IMR-90 (cell line): ENCODE measurements at regions not wholly inside any gene's neighbourhood (a gene's known extent, or its start where the extent isn't known, plus 50 kb on each side); places are given as distances from the start of the nearest gene placed in this dataset.

Source experiments
- ATAC-seq: fragments of 200-7000 bp; cut with Tn5 transposase; 2 replicates; pipeline ENCODE4 v1.9.1; 2020; ENCODE audit warnings: low read depth, mild to moderate bottlenecking, moderate library complexity
- BruUV-seq: library from RNA; stranded (reverse); fragments of 400-500 nt; replicated peaks from 2 replicates; lab custom pipeline; 2021; lab: Mats Ljungman, UMichigan
- CTCF ChIA-PET: fragments of 300-600 bp; formaldehyde crosslinking; extraction: SDS; loops from one replicate; lab custom pipeline; 2021; ENCODE audit warnings: antibody characterized with exemption; lab: Yijun Ruan, JAX
- POLR2A ChIA-PET: fragments of 300-600 bp; sonication (Branson Sonifier 250); formaldehyde crosslinking; loops from one replicate; lab custom pipeline; 2022; ENCODE audit warnings: antibody characterized with exemption; ENCODE audit not compliant: unreplicated experiment; lab: Charles Lee
- DNase-seq: peaks from one replicate; pipeline ENCODE4 v3.0.0; 2013
- H2AFZ ChIP-seq: replicated peaks from 2 replicates; pipeline ENCODE3; 2013; ENCODE audit warnings: low read length, mild to moderate bottlenecking; ENCODE audit not compliant: poor library complexity
- H2AK5ac ChIP-seq: 2 replicates; pipeline ENCODE4 v1.6.1; 2013; ENCODE audit warnings: low read depth, low read length, inconsistent platforms
- H2AK9ac ChIP-seq: replicated peaks from 2 replicates; pipeline ENCODE3; 2013; ENCODE audit warnings: mild to moderate bottlenecking, low read depth, low read length, moderate library complexity; ENCODE audit not compliant: poor library complexity
- H2BK120ac ChIP-seq: 2 replicates; pipeline ENCODE4 v1.6.1; 2013; ENCODE audit warnings: low read depth, low read length, inconsistent platforms
- H2BK15ac ChIP-seq: 3 replicates; pipeline ENCODE4 v1.6.1; 2013; ENCODE audit warnings: low read depth, low read length, inconsistent platforms
- H2BK20ac ChIP-seq: 2 replicates; pipeline ENCODE4 v1.6.1; 2013; ENCODE audit warnings: low read depth, mild to moderate bottlenecking, inconsistent platforms, low read length, moderate library complexity
- H2BK5ac ChIP-seq: 2 replicates; pipeline ENCODE4 v1.6.1; 2013; ENCODE audit warnings: mild to moderate bottlenecking, low read depth, low read length, inconsistent platforms; ENCODE audit not compliant: poor library complexity, severe bottlenecking
- H3K14ac ChIP-seq: replicated peaks from 2 replicates; pipeline ENCODE4 v1.6.1; 2013; ENCODE audit warnings: low read depth, low read length, inconsistent platforms
- H3K18ac ChIP-seq: 2 replicates; pipeline ENCODE4 v1.6.1; 2013; ENCODE audit warnings: low read depth, low read length, control low read depth
- H3K23ac ChIP-seq: 2 replicates; pipeline ENCODE4 v1.6.1; 2013; ENCODE audit warnings: low read depth, low read length, inconsistent platforms
- H3K27ac ChIP-seq: 2 replicates; pipeline ENCODE4 v1.5.1; 2013; ENCODE audit warnings: mild to moderate bottlenecking, control low read depth, low read length; ENCODE audit not compliant: insufficient read depth
- H3K27me3 ChIP-seq: 2 replicates; pipeline ENCODE4 v1.6.1; 2013; ENCODE audit warnings: low read length; ENCODE audit not compliant: control insufficient read depth, insufficient read depth
- H3K36me3 ChIP-seq: 2 replicates; pipeline ENCODE4 v1.6.1; 2013; ENCODE audit warnings: low read length, mixed read lengths; ENCODE audit not compliant: control insufficient read depth, insufficient read depth
- H3K4ac ChIP-seq: 2 replicates; pipeline ENCODE4 v1.6.1; 2013; ENCODE audit warnings: low read depth, low read length, inconsistent platforms
- H3K4me1 ChIP-seq: 2 replicates; pipeline ENCODE4 v1.6.1; 2013; ENCODE audit warnings: low read length, mixed read lengths; ENCODE audit not compliant: control insufficient read depth, insufficient read depth
- H3K4me2 ChIP-seq: 2 replicates; pipeline ENCODE4 v1.6.1; 2013; ENCODE audit warnings: low read depth, mild to moderate bottlenecking, control low read depth, low read length, moderate library complexity
- H3K4me3 ChIP-seq: 2 replicates; pipeline ENCODE4 v1.5.1; 2013; ENCODE audit warnings: low read depth, mild to moderate bottlenecking, control low read depth, low read length, moderate library complexity; ENCODE audit not compliant: insufficient read depth
- H3K56ac ChIP-seq: 2 replicates; pipeline ENCODE4 v1.6.1; 2013; ENCODE audit warnings: low read length, inconsistent platforms; ENCODE audit not compliant: insufficient read depth; ENCODE audit errors: extremely low read depth
- H3K79me1 ChIP-seq, 2 experiments: 2 replicates each; pipeline ENCODE4 v1.6.1; 2013; ENCODE audit warnings: low read length in 2 of 2, inconsistent platforms in 1 of 2, low read depth in 1 of 2
- H3K9ac ChIP-seq: 2 replicates; pipeline ENCODE4 v1.6.1; 2013; ENCODE audit warnings: low read depth, low read length, control low read depth
- H3K9me1 ChIP-seq: 2 replicates; pipeline ENCODE4 v1.6.1; 2013; ENCODE audit warnings: low read length, inconsistent platforms; ENCODE audit not compliant: insufficient read depth
- H3K9me3 ChIP-seq: 2 replicates; pipeline ENCODE4 v1.6.1; 2013; ENCODE audit warnings: low read length; ENCODE audit not compliant: control insufficient read depth, insufficient read depth
- H4K20me1 ChIP-seq: 2 replicates; pipeline ENCODE4 v1.6.1; 2013; ENCODE audit warnings: low read length, inconsistent platforms; ENCODE audit not compliant: insufficient read depth
- H4K5ac ChIP-seq: 2 replicates; pipeline ENCODE4 v1.6.1; 2013; ENCODE audit warnings: mild to moderate bottlenecking, low read depth, low read length, control low read depth
- H4K8ac ChIP-seq, 2 experiments: 2 replicates each; pipeline ENCODE4 v1.6.1; 2013; ENCODE audit warnings: low read depth in 2 of 2, low read length in 2 of 2, control low read depth in 1 of 2, inconsistent platforms in 1 of 2
- H4K91ac ChIP-seq: 2 replicates; pipeline ENCODE4 v1.6.1; 2013; ENCODE audit warnings: low read depth, low read length, inconsistent platforms; ENCODE audit not compliant: insufficient read depth
- CHD1 ChIP-seq: IDR thresholded peaks from 2 replicates; pipeline ENCODE4 v1.6.1; 2012; ENCODE audit warnings: low read depth, low read length, improper control_type of control experiment
- FOS ChIP-seq: fragments of 150-350 bp; IDR thresholded peaks from 2 replicates; pipeline ENCODE4 v1.6.1; 2016; ENCODE audit warnings: low read depth, low read length
- MAFK ChIP-seq: IDR thresholded peaks from 2 replicates; pipeline ENCODE4 v1.6.1; 2012; ENCODE audit warnings: low read depth, low read length, improper control_type of control experiment
- MAZ ChIP-seq: IDR thresholded peaks from 2 replicates; pipeline ENCODE4 v1.6.1; 2012; ENCODE audit warnings: low read depth, mild to moderate bottlenecking, low read length, improper control_type of control experiment, moderate library complexity, borderline replicate concordance
- MXI1 ChIP-seq: IDR thresholded peaks from 2 replicates; pipeline ENCODE4 v1.6.1; 2012; ENCODE audit warnings: low read depth, mild to moderate bottlenecking, low read length, moderate library complexity, borderline replicate concordance
- RCOR1 ChIP-seq: IDR thresholded peaks from 2 replicates; pipeline ENCODE4 v1.6.1; 2012; ENCODE audit warnings: mild to moderate bottlenecking, low read length, improper control_type of control experiment; ENCODE audit not compliant: insufficient replicate concordance
- RFX5 ChIP-seq: IDR thresholded peaks from 2 replicates; pipeline ENCODE4 v1.8.0; 2012; ENCODE audit warnings: low read depth, mild to moderate bottlenecking, low read length, moderate library complexity
- WGBS, 2 experiments: methylation state at CpG; one replicate each; pipeline versions ENCODE4 v1.1.5 to v1.1.7; 2013; ENCODE audit warnings: missing lambda C conversion rate in 2 of 2; ENCODE audit not compliant: insufficient read length in 1 of 2; ENCODE audit errors: extremely low coverage in 2 of 2; 5-methylcytosine and 5-hydroxymethylcytosine counted together
- dilution Hi-C: fragments of 300-500 bp; cut with HindIII; formaldehyde crosslinking; loops from one replicate; pipeline ENCODE4 v1.14.3; 2018; ENCODE audit warnings: low sequenced_read_pairs; ENCODE audit not compliant: unreplicated experiment
- in situ Hi-C: fragments of 300-500 bp; cut with MboI; formaldehyde crosslinking; loops from 3 replicates; pipeline ENCODE4 v1.14.3; 2019; ENCODE audit warnings: low sequenced_read_pairs, inconsistent platforms, mixed read lengths
- intact Hi-C: fragments of 100-400 bp; cut with micrococcal nuclease; formaldehyde crosslinking; loops from 2 replicates; pipeline ENCODE4 v1.10.0; 2022
- TF ChIP-seq, protein P1 (sequence below): conservative IDR thresholded peaks from 2 replicates; pipeline ENCODE4 v1.5.1; 2012; ENCODE audit warnings: mild to moderate bottlenecking, low read depth, low read length, improper control_type of control experiment

- Histone ChIP-seq H3K79me1 (no peaks in the 10 kb centered on the region), H3K36me3 (no peaks in the 10 kb centered on the region), H4K20me1 (no peaks in the 10 kb centered on the region), H4K8ac (no peak overlapping the region), H2AFZ (no peak overlapping the region), H2AK5ac (no peak overlapping the region), H3K4me3 (no peak overlapping the region), H3K9me1 (no peaks in the 10 kb centered on the region), H3K9ac (no peak overlapping the region), H2BK5ac (no peak overlapping the region), H2BK120ac (no peak overlapping the region), H2AK9ac (no peak overlapping the region), H3K4me1 (no peaks in the 10 kb centered on the region), H2BK20ac (no peak overlapping the region), H3K4me2 (no peak overlapping the region), H3K56ac (no peak overlapping the region), H3K23ac (no peak overlapping the region), H3K9me3 (no peaks in the 10 kb centered on the region), H4K5ac (no peak overlapping the region), H3K18ac (no peak overlapping the region), H2BK15ac (no peak overlapping the region), H3K27ac (no peak overlapping the region), H4K91ac (no peak overlapping the region), H3K27me3 (no peaks in the 10 kb centered on the region), H3K4ac (no peak overlapping the region), H3K14ac (no peak overlapping the region)
- no CpG with 5 or more reads among the region's 1 CpG for WGBS, 2 experiments
- no TSS peak for BruUV-seq
- in situ Hi-C loops (no loop called here), intact Hi-C loops (no loop called here), dilution Hi-C loops (no loop called here)
- no peak for TF ChIP-seq RFX5
- no peak for TF ChIP-seq CHD1
- no peak for TF ChIP-seq MAFK
- TF ChIP-seq, protein P1, sequence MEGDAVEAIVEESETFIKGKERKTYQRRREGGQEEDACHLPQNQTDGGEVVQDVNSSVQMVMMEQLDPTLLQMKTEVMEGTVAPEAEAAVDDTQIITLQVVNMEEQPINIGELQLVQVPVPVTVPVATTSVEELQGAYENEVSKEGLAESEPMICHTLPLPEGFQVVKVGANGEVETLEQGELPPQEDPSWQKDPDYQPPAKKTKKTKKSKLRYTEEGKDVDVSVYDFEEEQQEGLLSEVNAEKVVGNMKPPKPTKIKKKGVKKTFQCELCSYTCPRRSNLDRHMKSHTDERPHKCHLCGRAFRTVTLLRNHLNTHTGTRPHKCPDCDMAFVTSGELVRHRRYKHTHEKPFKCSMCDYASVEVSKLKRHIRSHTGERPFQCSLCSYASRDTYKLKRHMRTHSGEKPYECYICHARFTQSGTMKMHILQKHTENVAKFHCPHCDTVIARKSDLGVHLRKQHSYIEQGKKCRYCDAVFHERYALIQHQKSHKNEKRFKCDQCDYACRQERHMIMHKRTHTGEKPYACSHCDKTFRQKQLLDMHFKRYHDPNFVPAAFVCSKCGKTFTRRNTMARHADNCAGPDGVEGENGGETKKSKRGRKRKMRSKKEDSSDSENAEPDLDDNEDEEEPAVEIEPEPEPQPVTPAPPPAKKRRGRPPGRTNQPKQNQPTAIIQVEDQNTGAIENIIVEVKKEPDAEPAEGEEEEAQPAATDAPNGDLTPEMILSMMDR: no peak
- no peak for TF ChIP-seq MAZ
- TF ChIP-seq RCOR1: no peak
- no peak for TF ChIP-seq MXI1
- TF ChIP-seq FOS: no peak
- DNase-seq (no peak), ATAC-seq (no peak)
- CTCF ChIA-PET: no interaction called here
- POLR2A ChIA-PET: no interaction called here
Observed at GRCh38 chr5:84790406-84790805, 405.7 kb upstream of the EDIL3 start.
